ENCODE measurements at regions not wholly inside any gene's neighbourhood (a gene's known extent, or its start where the extent isn't known, plus 50 kb on each side); places are given as distances from the start of the nearest gene placed in this dataset.
"Not testable (repeated sequence)": the region's sequence is repeated elsewhere in the genome, so short reads cannot be mapped to it uniquely, and the experiment has no call there.

- DNase-seq (ENCODE audit: low read depth): no peak
Measured at GRCh38 chr4:62709618-62710252, 1509.6 kb downstream of the ADGRL3 start.

GRCh38 chr4:62706423-62706822, 1506.3 kb downstream of the ADGRL3 start:
- no peak for DNase-seq (ENCODE audit: low read depth)

GRCh38 chr4:62683799-62684566, 1483.9 kb downstream of the ADGRL3 start:
- no peak for DNase-seq (ENCODE audit: low read depth)

GRCh38 chr4:62676962-62677361, 1476.8 kb downstream of the ADGRL3 start:
- no peak for DNase-seq (ENCODE audit: low read depth)

GRCh38 chr4:62670514-62670913, 1470.4 kb downstream of the ADGRL3 start:
- no peak for DNase-seq (ENCODE audit: low read depth)

GRCh38 chr4:62661821-62662220, 1461.7 kb downstream of the ADGRL3 start:
- no peak for DNase-seq (ENCODE audit: low read depth)

DNA sequence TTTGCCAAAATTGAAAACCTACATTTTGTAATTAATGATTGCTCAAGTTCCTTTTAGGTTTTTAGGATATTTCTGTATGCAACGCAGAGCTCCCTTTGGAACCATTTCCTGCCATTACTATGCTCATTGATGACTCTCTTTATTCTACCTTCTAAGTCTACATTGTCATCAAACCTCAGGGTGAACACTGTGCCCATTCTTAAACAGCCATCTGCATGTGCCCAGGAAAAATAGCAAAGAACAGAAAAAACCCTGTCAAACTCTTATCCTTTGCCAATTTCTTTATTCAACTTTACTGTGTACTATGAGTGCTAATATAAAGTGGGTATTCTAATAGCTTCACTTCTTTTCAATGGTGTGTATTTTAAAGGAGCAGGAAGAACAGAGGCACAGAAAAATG, 1455.9 kb downstream of the ADGRL3 start:
- DNase-seq (ENCODE audit: low read depth): no peak

- DNase-seq (ENCODE audit: low read depth): no peak
Measured at GRCh38 chr4:62644372-62644771, 1444.2 kb downstream of the ADGRL3 start.

- DNase-seq (ENCODE audit: low read depth): no peak
Measured at GRCh38 chr4:62640296-62640695, 1440.2 kb downstream of the ADGRL3 start.

DNA sequence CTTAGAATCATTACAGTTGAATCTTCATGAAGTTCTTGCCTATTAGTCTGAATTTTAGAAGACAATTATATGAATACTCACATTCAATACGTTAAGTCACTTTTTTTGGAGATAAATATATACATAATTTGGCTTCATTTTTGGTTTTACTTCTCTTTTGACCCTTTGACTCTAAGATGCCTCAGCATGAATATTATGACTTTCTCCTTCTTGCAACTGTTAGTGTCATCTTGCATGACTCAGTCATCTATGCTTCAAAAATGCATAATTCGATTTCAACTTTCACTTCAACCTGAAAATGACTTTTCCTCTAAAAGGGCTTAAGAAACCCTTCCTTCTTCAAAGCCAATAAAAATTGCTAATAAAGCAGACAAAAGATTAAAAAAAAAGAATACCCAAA, 1427.5 kb downstream of the ADGRL3 start:
- no peak for DNase-seq (ENCODE audit: low read depth)

GRCh38 chr4:62627141-62627540, 1427.0 kb downstream of the ADGRL3 start:
- no peak for DNase-seq (ENCODE audit: low read depth)

DNA sequence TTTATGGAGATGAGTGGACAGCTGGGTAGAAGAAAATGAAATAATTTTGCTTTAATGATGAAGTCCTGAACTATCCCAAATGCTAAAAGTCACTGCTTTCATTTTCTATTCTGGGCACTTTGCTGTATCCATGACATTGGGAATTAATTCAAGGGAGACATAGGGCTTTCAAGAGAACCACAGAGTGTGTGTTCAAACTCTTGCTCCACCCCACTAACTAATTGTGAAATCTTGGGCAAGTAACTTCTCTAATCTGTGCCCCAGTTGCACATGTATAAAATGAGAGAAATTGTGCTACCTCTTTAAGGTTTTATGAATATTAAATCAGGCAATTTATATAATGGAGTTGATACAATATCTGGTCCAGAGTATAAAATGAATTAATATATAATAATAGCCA, 1422.0 kb downstream of the ADGRL3 start:
- no peak for DNase-seq (ENCODE audit: low read depth)

DNA sequence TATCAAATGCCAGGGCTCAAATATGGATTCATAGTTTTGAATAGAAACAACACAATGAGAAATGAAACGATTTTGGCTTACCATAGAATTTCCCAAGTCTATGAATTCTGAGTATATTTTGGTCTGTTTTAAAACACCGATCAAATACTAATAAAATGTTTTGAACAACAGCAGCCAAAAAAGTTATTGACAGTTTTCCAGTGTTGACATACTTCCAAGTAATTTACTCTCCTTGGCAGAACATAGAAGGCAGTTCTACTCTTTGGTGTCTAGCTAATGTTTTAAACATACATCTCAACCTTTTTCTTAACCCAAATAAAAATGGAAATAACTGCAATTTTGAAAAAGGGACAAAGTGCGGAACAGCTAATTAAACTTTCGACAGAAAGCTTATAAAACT, 1419.8 kb downstream of the ADGRL3 start:
- no peak for DNase-seq (ENCODE audit: low read depth)

GRCh38 chr4:62618042-62618441, 1417.9 kb downstream of the ADGRL3 start:
- DNase-seq (ENCODE audit: low read depth): no peak

- no peak for DNase-seq (ENCODE audit: low read depth)
Measured at GRCh38 chr4:62601737-62602136, 1401.6 kb downstream of the ADGRL3 start.

GRCh38 chr4:62595265-62595664, 1395.1 kb downstream of the ADGRL3 start:
- DNase-seq (ENCODE audit: low read depth): not testable (repeated sequence)

DNA sequence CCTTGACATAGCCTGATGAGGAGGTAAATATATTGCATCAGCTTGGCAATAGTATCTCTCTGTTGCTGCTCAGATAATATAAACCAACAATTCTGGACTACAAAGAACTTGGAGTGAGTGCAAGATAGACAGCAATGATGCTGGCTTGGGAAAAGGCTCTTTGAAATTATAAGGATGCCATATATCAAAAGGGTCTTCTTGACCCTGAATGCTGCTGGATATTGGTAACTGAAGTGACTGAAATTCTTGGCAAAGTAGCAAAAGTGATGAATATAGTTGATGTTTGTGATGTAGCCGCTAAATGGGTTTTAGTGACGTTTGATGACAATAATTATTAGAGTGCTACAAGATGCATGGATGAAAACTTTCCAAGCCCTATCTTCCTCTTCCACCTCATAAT, 1391.6 kb downstream of the ADGRL3 start:
- no peak for DNase-seq (ENCODE audit: low read depth)

DNA sequence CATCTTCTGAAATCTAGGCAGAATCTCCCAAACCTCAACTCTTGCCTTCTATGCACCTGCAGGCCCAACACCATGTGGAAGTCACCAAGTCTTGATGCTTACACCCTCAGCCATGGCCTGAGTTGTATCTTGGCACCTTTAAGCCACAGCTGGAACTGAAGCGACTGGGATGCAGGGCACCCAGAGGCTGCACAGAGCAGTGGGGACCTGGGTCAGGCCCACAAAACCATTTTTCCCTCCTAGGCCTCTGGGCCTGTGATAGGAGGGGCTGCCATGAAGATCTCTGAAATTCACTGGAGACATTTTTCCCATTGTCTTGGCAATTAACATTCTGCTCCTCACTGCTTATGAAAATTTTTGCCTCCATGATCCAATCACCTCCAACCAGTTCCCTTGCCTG, 1388.5 kb downstream of the ADGRL3 start:
- DNase-seq (ENCODE audit: low read depth): no peak

DNA sequence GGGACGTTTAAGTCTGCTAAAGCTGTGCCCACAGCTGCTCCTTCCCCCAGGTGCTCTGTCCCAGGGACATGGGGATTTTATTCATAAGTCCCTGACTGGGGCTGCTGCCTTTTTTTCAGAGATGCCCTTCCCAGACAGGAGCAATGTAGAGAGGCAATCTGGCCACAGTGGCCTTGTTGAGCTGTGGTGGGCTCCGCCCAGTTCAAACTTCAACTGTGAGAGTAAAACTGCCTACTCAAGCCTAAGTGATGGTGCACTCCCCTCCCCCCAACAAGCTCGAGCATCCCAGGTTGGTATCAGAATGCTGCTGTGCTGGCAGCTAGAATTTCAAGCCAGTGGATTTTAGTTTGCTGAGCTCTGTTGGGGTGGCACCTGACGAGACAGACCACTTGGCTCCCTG, 1371.4 kb downstream of the ADGRL3 start:
- no peak for DNase-seq (ENCODE audit: low read depth)

- DNase-seq (ENCODE audit: low read depth): no peak
Measured at GRCh38 chr4:62560858-62561257, 1360.7 kb downstream of the ADGRL3 start.

- DNase-seq (ENCODE audit: low read depth): no peak
Measured at GRCh38 chr4:62550121-62550520, 1350.0 kb downstream of the ADGRL3 start.

DNA sequence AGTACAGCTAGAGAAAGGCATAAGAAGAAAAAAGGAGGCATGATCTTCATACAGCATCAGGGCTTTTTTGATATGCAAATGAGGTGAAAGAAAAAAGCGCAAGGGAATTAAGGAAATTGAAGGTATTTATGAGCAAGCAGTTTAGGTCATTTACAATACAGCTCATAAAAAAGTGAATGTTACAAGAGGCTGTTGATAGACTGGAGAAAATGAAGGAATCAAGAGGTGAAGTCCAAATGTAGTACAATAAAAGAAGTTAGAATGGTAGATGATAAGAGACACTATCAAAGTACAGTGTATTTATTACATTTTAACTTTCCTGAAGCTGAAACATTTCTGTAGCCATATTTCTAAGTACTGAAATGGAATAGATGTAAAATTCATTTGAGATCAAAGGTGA, 1349.5 kb downstream of the ADGRL3 start:
- no peak for DNase-seq (ENCODE audit: low read depth)

GRCh38 chr4:62548765-62549164, 1348.6 kb downstream of the ADGRL3 start:
- DNase-seq (ENCODE audit: low read depth): no peak
